Epithelial cell of prostate (primary cell): ENCODE measurements at regions not wholly inside any gene's neighbourhood (a gene's known extent, or its start where the extent isn't known, plus 50 kb on each side); places are given as distances from the start of the nearest gene placed in this dataset.

ENCODE experiments used
- DNase-seq: peaks from one replicate; pipeline ENCODE4 v3.0.0-alpha.2; 2011; ENCODE audit warnings: low read depth, low spot score
- H3K27ac ChIP-seq: fragments of 450-650 bp; 2 replicates; pipeline ENCODE4 v1.5.1; 2017; ENCODE audit warnings: mild to moderate bottlenecking

DNA sequence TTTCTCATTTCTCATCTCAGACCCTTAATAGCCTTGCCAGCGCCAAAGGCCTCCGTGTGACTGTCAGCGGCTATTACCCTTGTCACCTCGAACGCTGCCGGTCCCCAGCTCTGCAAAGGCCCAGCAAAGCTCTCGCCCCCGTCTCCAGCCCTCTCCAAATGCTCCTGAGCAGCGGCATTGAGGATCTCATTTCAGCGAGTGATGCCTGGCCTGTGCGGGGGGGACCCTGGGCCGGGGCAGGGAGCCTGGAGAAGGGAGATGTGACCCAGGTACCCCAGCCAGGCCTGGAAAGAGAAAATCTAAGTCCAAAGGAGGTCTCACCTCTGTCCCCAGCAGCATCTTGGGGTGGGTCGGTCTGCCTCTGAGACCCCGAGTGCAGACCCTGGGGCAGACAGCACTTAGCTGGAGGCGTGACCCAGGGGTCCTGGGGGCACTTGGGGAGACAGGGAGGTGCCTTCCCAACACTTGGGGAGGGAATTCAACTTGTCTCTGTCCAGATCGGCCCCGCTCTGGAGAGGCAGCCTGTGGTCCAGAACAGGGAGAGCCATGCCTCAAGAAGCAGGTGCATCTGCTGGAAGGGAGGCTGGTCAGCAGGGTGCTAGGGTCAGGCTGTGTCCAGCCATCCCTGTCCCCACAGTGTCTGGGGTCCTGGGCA, 521.3 kb downstream of the TBC1D22A start:
- H3K27ac ChIP-seq: no peak overlapping the region
- no peak for DNase-seq

DNA sequence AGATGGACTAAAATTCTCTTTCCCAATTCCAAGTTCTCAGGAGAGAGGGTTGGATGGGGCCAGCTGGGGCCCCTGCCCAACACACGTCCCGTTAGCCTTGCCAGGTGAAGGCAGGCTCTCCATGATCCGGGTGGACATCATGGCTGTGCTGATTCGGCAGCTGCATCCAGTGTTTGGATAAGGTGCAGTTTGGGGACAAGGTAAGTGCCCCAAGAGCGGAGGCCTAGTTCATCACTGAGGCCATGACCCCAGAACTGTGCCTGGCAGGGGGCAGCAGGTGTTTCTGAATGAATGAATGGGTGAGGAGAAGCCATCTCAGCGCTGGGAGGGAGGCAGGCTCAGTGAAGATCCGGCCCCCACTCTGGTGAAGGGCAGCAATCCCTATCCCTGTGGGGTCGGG, 520.4 kb downstream of the TBC1D22A start:
- H3K27ac ChIP-seq: no peak overlapping the region

DNA sequence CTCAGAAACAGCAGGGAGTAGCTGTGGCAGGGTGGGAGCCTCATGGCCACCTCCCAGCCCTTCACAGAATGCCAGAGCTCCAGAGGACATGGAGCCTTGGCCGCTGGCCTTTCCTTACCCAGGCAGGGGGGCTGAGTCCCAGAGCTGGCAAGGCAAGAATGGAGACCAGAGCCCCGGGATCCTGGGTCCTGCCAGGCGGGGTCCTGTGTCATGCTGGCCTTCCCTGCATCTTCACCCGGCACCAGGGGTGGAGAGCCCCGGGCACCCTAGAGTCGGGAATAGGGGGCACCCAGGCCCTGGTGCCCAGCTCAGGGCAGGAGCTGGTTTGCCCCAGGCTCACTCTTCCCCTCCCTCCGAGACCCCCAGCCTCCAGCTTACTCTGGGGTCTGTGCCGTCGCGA, 519.9 kb downstream of the TBC1D22A start:
- no peak for DNase-seq
- no peak overlapping the region for H3K27ac ChIP-seq

More for the DNA sequence above, 520.4 kb downstream of the TBC1D22A start:
- DNase-seq: no peak

DNA sequence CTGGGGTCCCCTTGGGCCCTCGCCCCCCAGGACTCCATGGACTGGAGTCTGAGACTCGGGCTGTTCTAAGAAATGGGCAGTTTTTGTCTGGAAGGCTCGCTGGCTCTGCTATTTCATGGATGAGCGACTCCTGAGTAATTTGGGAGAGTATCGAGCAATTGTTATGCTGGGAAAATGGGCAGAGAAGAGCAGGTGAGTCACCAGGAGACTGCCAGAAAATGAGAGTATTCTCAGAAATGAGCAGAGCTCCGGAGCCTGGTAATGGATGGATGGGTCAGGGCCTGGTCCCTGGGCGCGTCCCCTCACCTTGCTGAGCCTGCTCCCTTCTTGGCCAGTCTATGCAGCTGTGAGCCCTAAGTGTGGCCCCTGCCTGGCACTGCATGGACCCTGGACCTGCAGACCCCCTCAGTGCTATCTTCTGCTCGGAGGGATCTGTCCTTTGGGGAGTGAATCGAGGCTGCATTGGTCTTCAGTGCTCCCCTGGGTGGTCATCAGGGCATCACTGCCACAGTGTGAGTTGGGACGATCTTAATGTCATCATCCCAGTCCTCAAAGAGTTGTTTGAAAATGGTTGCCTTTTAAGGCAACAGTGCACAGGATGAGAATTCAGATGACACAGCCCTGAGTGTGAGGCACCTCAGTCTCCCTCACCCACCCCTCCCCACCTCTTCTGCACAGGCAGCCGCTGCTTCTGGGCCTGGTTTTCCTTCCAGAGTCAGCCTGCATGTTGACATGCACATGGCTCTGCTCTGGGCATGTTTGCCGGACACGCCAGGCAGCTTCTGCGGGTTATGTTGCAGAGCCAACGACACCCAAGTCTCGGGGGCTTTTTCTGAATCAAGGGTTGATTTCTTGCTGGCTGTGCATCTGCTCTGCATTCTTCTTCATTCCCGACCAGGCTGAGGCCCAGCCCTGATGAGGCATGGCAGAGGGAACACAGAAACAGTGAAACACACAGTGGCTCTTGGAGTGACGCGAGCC, 519.0 kb downstream of the TBC1D22A start:
- H3K27ac ChIP-seq: no peak overlapping the region
- no peak for DNase-seq

DNA sequence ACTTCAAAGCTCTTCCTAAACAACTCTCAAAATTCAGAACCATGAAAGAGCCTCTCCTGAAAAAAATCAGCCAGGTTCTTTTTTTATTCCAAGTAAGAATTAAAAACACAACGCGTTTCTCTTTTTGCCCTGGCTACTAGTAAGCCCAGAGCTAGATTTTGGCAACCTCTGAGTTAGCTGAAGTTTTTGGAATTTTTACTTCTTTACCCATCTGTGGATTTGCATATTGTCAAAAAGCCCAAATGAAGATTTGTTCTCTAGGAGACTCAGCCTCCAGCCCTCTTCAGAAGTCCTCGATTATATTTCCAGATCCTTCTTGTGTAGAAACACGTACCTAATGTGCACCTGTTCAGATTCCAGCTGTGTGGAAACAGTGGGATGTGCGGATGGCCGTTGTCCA, 517.9 kb downstream of the TBC1D22A start:
- no peak overlapping the region for H3K27ac ChIP-seq
- DNase-seq: no peak

DNA sequence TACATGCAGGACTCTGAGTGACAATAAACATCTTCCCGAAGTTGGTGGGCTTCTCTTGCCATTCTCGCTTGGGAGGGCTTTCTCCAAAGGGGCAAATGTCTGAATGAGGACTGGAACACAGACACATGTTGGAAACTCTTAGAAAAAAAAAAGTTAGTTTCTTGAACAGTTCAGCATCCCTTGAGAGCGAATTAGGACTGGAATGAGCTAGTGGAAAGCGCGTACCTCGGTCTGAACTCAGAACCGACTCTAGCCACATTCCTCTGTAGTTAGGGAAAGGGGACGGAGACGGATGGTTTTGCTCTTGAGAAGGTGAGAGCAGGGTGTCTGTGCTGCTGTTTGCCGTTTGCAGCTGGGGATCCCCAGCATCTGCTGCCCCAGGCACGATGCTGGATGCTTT, 517.3 kb downstream of the TBC1D22A start:
- no peak overlapping the region for H3K27ac ChIP-seq
- no peak for DNase-seq

DNA sequence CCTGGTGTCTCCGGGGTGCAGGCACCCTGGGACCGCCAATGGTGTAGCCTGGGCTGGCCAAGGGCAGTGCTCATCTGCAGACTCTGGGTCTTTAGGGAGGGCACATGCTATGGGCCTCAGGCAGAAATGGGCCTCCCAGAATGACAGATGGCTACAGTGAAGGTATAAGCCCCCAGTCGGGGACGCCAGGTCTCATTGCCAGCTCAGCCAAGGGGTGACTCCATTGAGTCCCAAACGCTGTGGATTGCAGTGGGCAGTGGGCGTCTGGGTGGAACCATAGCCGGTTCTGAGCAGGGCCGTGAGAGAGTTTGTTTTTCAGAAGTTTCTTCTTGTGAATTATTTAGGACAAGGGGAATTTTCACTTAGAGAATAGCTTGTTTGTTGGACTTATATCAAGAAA, 516.9 kb downstream of the TBC1D22A start:
- no peak overlapping the region for H3K27ac ChIP-seq
- no peak for DNase-seq

DNA sequence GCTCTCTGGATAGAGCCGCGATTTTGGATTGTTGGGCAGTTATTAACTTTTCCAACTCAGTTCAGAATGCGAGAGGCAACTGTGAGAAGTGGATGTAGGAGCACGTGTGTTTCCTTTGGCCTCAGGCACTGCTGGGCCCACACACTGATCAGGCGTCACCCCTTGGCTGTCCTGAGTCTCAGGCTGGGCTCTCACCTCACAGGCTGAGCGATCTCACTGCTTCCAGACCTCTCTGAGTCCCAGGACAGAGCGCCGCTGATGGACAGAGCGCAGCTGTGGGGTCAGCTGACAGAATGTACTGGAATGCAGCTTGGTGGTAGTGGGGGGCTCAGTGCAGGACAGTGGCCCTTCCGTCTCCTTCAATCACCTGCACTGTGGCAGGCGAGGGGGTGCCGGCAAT, 516.2 kb downstream of the TBC1D22A start:
- H3K27ac ChIP-seq: no peak overlapping the region
- DNase-seq: no peak

DNA sequence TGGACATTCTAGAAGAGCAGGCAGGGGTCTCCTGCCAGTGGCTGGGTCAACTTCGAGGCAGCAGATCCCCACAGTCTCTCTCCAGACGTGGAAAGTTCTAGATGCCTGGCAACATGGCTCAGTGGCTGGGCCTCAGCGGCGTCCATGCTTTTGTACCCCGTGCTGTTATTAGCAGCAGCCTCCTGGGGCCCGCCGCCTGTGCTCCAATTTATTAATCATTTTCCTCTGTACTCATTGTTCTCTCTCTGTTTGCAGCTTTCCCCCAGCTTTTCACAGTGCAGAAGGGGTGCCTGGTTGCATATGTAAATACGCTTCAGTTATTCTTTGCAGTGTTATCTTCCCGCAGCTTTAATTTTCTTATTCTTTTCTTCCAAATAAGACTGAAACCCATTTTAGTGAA, 515.1 kb downstream of the TBC1D22A start:
- DNase-seq: no peak
- H3K27ac ChIP-seq: no peak overlapping the region

DNA sequence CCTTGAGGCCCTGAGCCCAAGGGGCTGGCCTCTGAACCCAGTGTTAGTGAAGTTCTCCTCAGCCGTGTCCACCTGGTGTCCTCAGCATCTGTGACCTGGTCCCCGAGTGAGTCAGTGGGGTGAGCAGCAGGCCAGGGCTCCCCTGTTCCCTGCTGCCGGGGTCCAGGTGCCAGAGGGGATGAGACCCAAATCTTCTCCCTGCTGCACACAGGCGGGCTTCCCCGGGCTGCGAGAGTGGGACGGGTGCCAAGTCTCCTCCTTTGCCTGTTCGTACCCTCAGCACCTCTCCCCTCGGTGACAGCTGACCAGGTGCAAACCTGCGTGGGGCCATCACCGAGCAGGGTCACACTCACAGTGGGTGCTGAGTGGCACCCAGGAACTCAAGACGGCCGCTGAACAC, 514.5 kb downstream of the TBC1D22A start:
- no peak for DNase-seq
- no peak overlapping the region for H3K27ac ChIP-seq

DNA sequence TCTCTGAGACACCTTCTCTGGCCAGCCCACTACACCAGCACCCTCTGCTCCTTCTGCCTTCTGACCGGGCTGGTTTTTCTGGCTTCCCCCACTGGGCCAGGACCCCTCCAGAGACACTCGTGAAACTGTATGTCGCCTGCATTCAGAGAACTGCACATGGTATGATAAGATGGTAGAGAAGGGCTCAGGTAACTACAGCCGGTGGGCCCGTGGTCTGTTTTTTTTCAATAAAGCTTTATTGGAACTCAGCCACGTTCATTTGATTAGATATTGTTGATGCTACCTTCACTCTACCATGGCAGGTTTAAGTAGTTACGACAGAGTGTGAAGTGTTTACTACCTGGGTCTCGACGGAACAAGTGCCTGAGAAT, 514.0 kb downstream of the TBC1D22A start:
- no peak overlapping the region for H3K27ac ChIP-seq

DNA sequence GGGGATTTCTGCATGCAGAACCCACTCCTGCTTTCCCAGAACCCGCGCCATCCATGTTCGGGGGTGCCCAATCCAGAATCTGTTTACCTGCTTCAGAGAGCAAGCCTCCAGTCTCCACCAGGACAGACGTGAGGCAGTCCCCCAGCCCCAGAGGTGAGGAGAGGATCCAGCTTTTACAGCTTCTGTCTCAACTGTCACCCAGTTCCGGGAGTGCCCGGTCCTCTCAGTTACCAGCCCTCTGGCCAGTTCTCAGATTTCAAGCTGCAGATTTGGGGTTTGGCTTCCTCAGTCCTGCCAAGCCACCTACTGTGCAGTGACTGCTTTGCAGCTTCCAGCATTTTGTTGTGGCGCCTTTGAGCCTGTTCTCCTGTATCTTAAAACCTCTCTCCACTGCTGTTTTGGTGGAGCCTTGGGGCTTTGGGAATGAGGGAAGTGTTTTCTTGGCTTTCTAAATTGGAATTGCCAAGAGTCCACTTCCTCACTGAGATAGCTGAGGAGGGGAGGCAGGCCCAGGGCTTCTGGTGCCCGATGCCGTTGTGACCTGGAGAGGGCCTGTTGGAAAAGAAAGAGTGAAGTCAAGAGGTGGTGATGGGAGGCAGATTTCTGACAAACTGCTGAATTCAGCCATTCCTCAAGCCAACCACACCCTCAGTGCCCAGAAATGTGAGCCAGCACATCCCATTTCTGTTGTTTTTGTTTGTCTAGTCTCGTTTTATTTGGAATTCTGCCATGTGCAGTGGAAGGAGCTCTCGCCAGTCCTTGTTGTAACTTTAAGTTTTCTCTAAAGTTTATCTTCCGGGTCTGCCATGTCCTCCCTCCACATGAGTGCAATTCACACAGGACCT, 513.4 kb downstream of the TBC1D22A start:
- no peak for DNase-seq
- H3K27ac ChIP-seq: no peak overlapping the region

More for the DNA sequence above, 514.0 kb downstream of the TBC1D22A start:
- no peak for DNase-seq

DNA sequence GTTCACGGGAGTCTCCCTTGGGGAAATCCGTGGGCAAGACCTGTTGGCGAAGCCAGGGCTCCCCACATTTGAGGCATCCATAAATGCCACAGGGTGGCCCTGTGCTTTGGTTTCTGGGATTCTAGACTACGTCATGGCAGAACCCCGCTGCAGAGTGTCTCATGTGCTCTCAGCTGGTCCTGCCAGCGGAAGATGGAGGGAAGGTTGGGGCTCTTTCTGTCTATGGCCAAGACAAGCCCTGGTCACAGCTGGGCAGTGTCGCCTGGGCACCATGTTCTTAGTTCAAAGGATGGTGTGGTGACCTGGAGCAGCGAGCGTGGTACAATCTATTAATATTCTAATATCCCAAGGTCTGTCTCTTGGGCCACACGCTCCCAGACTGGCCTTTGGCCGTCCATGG, 511.7 kb downstream of the TBC1D22A start:
- no peak overlapping the region for H3K27ac ChIP-seq

DNA sequence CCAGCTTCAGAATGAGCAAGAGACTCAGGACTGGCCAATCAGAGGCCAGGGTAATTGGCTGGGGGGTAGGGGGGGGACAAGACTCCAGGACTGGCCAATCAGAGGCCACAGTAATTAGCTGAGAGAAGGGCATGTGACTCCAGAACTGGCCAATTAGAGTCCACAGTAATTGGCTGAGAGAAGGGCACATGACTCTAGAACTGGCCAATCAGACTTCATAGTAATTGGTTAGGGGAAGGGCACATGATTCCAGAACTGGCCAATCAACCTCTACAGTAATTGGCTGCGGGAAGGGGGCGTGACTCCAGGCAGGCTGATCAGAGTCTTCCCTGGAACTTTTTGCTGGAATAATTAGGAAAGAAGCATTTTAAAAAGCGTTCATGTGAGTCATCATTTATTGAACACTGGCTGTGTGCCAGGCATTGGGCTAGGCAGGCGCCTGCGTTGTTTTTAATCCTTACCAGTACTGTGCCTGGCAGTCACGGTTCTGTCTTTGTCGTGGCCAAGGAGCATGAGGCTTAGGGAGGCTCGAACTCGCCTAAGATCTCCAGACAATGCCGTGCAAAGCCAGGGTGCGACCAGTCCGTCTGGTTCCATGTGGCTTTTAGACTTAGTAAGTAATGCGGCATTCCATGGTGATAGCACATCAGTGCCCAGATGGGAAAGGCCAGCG, 508.1 kb downstream of the TBC1D22A start:
- no peak overlapping the region for H3K27ac ChIP-seq
- DNase-seq: no peak

More for the DNA sequence above, 511.7 kb downstream of the TBC1D22A start:
- no peak for DNase-seq

DNA sequence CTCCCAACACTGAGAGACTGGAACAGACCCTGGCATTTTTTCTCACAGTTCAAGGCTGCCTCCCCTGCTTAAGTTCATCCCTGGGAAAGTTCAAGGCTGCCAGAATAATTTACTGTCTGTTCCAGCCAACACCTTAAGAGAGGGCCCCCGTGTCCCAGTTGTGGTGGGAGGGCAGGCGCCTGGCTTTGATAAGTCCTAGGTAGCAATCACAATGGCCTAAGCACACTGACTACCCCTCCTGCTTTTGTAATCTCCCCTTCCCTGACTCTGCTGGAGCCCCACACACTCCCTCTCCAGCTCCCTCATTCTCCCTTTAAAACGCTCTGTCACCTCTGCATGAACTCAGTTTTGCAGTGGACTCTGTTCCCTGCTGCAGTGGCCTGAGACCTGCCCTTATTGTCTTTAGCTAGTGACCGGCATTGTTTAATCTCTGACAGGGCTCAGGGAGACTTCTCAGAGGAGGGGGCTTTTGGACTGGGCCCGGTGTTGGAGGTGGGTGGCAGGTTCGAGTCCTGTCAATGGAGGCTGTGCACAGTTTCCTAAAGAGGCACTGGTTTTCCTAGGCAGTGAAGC, 507.2 kb downstream of the TBC1D22A start:
- DNase-seq: no peak
- no peak overlapping the region for H3K27ac ChIP-seq

DNA sequence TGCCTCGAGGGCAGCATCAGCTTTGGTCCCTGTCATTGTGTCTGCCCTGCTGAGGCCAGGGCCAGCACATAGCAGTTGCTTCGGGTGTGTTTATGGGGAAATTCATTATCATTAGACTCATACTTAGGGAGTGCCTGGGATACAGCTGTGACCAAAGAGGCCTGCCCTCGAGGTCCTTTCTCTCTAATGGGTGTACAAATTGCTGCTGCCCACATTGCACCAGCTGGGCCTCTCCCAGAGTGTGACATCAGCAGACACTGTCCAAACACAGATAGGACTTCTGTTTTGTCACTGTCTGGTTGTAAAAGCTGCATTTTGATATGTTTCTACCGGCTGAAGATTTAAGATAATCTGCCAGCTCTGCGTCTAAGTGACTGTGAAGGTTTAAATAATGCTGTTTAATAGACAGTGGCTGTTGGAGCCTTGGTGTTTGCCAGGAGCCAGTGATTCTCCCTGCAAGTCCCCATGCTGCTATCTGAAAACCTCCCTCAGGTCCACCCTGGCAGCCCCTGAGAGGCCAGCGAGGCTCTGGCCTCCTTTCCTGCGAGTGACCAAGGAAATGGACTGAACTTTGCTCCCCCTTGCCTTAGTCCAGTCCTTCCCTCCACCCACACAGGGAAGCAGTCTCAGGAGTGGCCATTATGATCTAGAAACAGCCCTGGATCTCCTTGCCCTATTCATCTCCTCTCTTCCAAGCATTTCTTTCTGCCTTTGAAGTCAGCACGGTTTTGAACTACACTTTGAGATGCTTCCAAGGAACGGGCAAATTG, 505.2 kb downstream of the TBC1D22A start:
- DNase-seq: no peak
- no peak overlapping the region for H3K27ac ChIP-seq

DNA sequence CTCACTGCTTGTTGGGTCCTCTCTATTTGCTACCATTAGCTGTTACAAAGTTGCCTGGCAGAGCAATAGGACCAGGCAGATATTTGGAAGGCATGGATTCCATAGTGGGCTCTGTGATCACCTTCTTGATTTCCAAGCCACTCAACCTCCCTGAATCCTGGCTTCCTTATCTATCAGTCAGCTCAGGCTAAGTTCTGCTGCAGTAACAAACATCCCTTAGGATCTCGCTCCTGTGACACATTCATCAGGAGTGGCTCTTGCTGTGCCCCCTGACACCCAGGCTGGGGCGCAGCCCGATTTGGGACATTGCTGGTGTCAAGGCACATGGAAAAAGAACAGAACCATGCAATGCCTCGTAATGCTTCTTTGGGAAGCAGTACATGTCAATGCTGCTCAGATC, 503.9 kb downstream of the TBC1D22A start:
- H3K27ac ChIP-seq: no peak overlapping the region
- DNase-seq: no peak

DNA sequence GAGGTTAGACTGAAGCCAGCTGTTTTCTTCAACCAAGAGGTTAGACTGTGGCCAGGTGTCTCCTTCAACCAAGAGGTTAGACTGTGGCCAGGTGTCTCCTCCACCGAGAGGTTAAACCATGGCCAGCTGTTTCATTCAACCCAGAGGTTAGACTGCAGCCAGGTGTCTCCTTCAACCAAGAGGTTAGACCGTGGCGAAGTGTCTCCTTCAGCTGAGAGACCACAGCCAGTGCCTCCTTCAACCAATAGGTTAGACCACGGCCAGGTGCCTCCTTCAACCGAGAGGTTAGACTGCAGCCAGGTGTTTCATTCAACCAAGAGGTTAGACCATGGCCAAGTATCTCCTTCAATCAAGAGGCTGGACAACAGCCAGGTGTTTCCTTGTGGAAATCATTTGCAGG, 498.1 kb downstream of the TBC1D22A start:
- no peak for DNase-seq
- no peak overlapping the region for H3K27ac ChIP-seq

DNA sequence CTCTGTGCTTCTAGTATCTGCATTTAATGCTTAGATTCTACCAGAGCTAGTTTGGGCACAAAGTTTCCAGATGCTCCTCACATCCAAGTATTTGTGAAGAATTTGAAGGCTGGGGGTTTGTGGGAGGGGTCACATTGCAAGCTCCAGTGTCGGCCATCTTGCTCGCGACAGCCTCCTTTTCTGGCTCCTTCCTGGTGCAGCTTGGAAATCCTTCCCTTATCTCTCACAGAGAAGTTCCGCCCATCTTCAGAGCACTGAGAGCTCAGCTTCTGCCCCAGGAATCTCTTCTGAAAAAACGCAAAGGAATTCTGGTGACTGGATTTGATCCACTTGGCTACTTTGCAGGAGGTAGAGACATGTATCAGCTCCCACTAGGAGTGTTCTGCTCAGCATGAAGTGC, 497.5 kb downstream of the TBC1D22A start:
- no peak for DNase-seq
- no peak overlapping the region for H3K27ac ChIP-seq
